OCI-LY3 (cell line): ENCODE measurements at regions not wholly inside any gene's neighbourhood (a gene's known extent, or its start where the extent isn't known, plus 50 kb on each side); places are given as distances from the start of the nearest gene placed in this dataset.

Experiments used
- H2AFZ ChIP-seq: fragments of 200-600, 300-600 bp; shearing (Covaris generic); 2 replicates; pipeline ENCODE4 v1.6.0; 2014; ENCODE audit warnings: antibody characterized with exemption, low read depth, low read length
- H3K27ac ChIP-seq: fragments of 200-600, 300-600 bp; sonication (generic); 2 replicates; pipeline ENCODE4 v1.5.1; 2014; ENCODE audit warnings: mild to moderate bottlenecking, low read length, moderate library complexity, mixed read lengths
- H3K27me3 ChIP-seq: fragments of 200-600, 300-600 bp; sonication (generic); 2 replicates; pipeline ENCODE4 v1.6.1; 2014; ENCODE audit warnings: low read depth, low read length, mixed read lengths
- H3K36me3 ChIP-seq: fragments of 200-600, 300-600 bp; sonication (generic); replicated peaks from 2 replicates; pipeline ENCODE3; 2014; ENCODE audit warnings: low read depth, low read length, mixed read lengths
- H3K4me1 ChIP-seq: fragments of 300-600, 200-600 bp; sonication (generic); 2 replicates; pipeline ENCODE4 v1.6.1; 2014; ENCODE audit warnings: low read length, mixed read lengths
- H3K4me2 ChIP-seq: fragments of 200-600, 300-600 bp; sonication (generic); 2 replicates; pipeline ENCODE4 v1.6.1; 2014; ENCODE audit warnings: low read length, mixed read lengths
- H3K4me3 ChIP-seq: fragments of 300-600, 200-600 bp; sonication (generic); 2 replicates; pipeline ENCODE4 v1.5.1; 2014; ENCODE audit warnings: antibody characterized with exemption, mild to moderate bottlenecking, low read length, moderate library complexity
- H3K79me2 ChIP-seq: fragments of 300-600, 200-600 bp; shearing (Covaris generic); 2 replicates; pipeline ENCODE4 v1.6.1; 2014; ENCODE audit warnings: mild to moderate bottlenecking, low read length, mixed read lengths
- H3K9ac ChIP-seq: fragments of 300-600, 200-600 bp; shearing (Covaris generic); 2 replicates; pipeline ENCODE4 v1.6.0; 2014; ENCODE audit warnings: mild to moderate bottlenecking, low read length, moderate library complexity
- H3K9me3 ChIP-seq: fragments of 200-600, 300-600 bp; shearing (Covaris generic); 2 replicates; pipeline ENCODE4 v1.6.1; 2014; ENCODE audit warnings: low read length, mixed read lengths; ENCODE audit not compliant: insufficient read depth
- H4K20me1 ChIP-seq: fragments of 200-600, 300-600 bp; sonication (generic); 2 replicates; pipeline ENCODE4 v1.6.1; 2016; ENCODE audit warnings: low read length, mixed read lengths; ENCODE audit not compliant: insufficient read depth
- EZH2phosphoT487 ChIP-seq: fragments of 200-600 bp; shearing (Covaris generic); IDR thresholded peaks from 2 replicates; pipeline ENCODE4 v1.6.1; 2018; ENCODE audit warnings: antibody characterized with exemption, mixed run types, low read depth
- TF ChIP-seq, protein P1 (sequence below): fragments of 200-600, 300-600 bp; sonication (generic); IDR thresholded peaks from 2 replicates; pipeline ENCODE4 v1.5.1; 2014; ENCODE audit warnings: antibody characterized with exemption, low read length, low read depth

DNA sequence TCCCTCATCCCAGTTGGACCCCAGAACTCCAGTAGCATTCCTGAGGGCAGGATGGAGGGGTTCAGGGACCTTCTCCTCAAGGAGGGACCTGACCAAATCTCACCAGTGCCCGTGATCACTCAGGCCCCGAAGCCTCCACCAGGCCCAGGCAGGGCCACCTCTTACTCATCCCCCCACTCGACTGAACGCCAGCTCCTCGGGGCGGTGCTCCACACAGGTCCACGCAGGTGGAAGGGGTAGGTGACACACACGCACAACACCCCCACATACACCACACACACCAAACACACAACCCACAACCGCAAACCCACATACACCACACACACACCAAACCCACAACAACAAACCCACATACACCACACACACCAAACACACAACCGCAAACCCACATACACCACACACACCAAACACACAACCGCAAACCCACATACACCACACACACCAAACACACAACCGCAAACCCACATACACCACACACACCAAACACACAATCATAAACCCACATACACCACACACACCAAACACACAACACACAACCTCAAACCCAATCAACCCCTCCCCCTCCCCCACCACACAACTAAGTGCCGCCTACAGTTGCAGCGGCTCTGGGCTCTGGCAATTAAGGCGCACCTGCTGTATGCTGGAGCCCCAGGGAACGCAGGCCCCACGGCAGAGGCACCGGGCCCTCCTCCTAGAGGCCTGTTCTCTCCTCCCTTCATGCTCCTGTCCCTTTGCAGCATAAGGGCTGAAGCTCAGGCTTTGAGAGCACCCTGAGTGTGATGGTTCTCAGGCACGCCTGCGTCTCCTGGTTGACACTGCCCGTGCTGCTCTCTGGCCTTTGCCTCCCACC lies 1318.1 kb downstream of the TBC1D22A start:
- Histone ChIP-seq H3K9me3 (no peaks in the 10 kb centered on the region), H3K4me3 (no peak overlapping the region), H3K9ac (no peak overlapping the region), H3K27ac (no peak overlapping the region), H2AFZ (no peak overlapping the region), H3K79me2 (no peaks in the 10 kb centered on the region), H3K27me3 (peaks cover 28% of the 10 kb centered on the region), H3K4me1 (peaks cover 25% of the 10 kb centered on the region), H4K20me1 (no peaks in the 10 kb centered on the region), H3K36me3 (no peaks in the 10 kb centered on the region), H3K4me2 (no peak overlapping the region)
- TF ChIP-seq, protein P1, sequence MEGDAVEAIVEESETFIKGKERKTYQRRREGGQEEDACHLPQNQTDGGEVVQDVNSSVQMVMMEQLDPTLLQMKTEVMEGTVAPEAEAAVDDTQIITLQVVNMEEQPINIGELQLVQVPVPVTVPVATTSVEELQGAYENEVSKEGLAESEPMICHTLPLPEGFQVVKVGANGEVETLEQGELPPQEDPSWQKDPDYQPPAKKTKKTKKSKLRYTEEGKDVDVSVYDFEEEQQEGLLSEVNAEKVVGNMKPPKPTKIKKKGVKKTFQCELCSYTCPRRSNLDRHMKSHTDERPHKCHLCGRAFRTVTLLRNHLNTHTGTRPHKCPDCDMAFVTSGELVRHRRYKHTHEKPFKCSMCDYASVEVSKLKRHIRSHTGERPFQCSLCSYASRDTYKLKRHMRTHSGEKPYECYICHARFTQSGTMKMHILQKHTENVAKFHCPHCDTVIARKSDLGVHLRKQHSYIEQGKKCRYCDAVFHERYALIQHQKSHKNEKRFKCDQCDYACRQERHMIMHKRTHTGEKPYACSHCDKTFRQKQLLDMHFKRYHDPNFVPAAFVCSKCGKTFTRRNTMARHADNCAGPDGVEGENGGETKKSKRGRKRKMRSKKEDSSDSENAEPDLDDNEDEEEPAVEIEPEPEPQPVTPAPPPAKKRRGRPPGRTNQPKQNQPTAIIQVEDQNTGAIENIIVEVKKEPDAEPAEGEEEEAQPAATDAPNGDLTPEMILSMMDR: no peak
- no peak for TF ChIP-seq EZH2phosphoT487

DNA sequence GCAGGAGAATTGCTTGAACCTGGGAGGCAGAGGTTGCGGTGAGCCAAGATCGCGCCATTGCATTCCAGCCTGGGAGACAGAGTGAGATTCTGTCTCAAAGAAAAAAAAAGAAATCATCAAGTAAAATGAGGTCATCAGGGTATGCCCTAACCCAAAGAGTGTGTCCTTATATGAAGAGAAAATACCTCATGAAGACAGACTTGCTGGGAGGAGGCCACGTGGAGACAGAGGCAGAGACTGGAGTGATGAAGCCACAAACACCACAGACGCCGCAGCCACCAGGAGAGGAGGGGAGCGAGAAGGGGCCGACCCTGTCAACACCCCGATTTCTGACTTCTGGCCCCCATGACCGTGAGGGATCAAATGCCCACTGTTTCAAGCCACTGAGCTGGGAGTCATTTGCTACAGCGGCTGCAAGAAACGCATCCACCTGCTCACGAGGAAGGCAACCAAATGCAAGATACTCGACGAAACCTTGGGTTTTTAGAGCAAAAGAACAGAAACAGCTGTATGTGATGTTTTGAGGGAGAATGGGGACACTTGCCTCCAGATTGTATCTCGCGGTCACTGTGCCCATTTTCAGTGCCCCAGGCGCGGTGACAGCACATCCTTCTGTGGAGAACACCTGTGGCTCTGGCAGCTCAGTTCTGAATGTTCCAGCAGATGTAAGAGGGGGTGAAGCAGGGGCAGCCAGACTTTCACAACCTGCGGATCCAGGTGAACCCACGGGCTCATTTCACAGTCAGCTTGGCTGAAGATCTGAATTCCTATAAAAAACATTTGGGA lies 1317.2 kb downstream of the TBC1D22A start:
- Histone ChIP-seq H3K4me2 (no peak overlapping the region), H2AFZ (no peak overlapping the region), H4K20me1 (no peaks in the 10 kb centered on the region), H3K27ac (no peak overlapping the region), H3K4me3 (no peak overlapping the region), H3K79me2 (no peaks in the 10 kb centered on the region), H3K27me3 (peaks cover 28% of the 10 kb centered on the region), H3K9me3 (no peaks in the 10 kb centered on the region), H3K9ac (no peak overlapping the region), H3K4me1 (peaks cover 23% of the 10 kb centered on the region), H3K36me3 (no peaks in the 10 kb centered on the region)
- no peak for TF ChIP-seq EZH2phosphoT487

DNA sequence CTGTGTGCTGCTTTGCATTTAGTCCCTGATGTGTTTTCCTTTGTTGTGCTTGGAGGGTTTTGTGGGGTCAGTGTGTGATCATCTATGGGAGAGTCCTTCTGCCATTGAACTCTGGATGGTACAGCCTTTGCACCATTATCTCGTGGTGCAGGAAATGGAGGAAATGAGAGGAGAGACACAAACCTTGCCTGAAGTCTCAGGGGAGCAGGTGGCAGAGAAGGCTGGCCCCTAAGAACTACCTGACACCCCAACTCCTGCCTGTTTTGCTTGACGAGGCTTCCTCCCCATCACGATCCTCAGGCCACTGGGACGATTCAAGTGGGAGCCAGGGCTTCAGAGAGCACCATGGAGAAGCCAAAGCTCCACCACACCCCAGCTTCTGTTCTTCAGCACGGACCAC lies 1316.4 kb downstream of the TBC1D22A start:
- TF ChIP-seq EZH2phosphoT487: no peak
- TF ChIP-seq, protein P1: no peak
- H3K4me2 ChIP-seq: peak overlapping the region; percentile 9; the same call in 1 of the 2 replicates
- H3K4me3 ChIP-seq: no peak overlapping the region

DNA sequence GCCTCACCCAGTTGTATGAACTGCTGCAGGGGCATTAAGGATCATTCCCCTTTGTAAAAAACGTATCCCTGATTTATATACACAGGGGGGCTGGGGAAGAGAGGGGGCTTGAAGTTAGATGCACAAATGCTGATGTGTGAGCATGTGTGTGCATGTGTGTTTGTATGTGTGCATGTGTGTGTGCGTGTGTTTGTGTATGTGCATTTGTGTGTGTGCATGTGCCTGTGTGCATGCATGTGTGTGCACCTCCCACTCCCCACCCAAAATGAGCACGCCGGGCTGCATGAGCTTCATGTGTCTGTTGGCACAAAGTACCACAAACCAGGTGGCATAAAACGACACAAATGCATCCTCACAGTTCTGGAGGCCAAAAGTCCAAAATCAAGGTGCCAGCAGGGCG lies 1315.2 kb downstream of the TBC1D22A start:
- Histone ChIP-seq H3K4me3 (no peak overlapping the region), H3K27me3 (peaks cover 36% of the 10 kb centered on the region), H3K27ac (no peak overlapping the region), H3K36me3 (no peaks in the 10 kb centered on the region), H4K20me1 (no peaks in the 10 kb centered on the region), H2AFZ (no peak overlapping the region), H3K79me2 (no peaks in the 10 kb centered on the region), H3K9me3 (no peaks in the 10 kb centered on the region), H3K4me2 (no peak overlapping the region), H3K9ac (no peak overlapping the region), H3K4me1 (peaks cover 11% of the 10 kb centered on the region)
- TF ChIP-seq, protein P1: no peak
- TF ChIP-seq EZH2phosphoT487: no peak

More for the DNA sequence above, 1316.4 kb downstream of the TBC1D22A start:
- Histone ChIP-seq H3K9ac (no peak overlapping the region), H3K4me1 (peaks cover 14% of the 10 kb centered on the region), H3K79me2 (no peaks in the 10 kb centered on the region), H3K36me3 (no peaks in the 10 kb centered on the region), H2AFZ (no peak overlapping the region), H4K20me1 (no peaks in the 10 kb centered on the region), H3K27me3 (peaks cover 33% of the 10 kb centered on the region), H3K9me3 (no peaks in the 10 kb centered on the region), H3K27ac (no peak overlapping the region)
